Vagina (tissue), 2 donors: ENCODE measurements at regions not wholly inside any gene's neighbourhood (a gene's known extent, or its start where the extent isn't known, plus 50 kb on each side); places are given as distances from the start of the nearest gene placed in this dataset.
"Not testable (repeated sequence)": the region's sequence is repeated elsewhere in the genome, so short reads cannot be mapped to it uniquely, and the experiment has no call there.

Experiments used
- CTCF ChIP-seq, 3 experiments: fragments of 450-650 bp in 2 of 3; fragments of 200-600 bp in 1 of 3; sonication (generic) in 1 of 3; IDR thresholded peaks; one replicate each; pipeline ENCODE4 v1.5.1; 2017 to 2019; ENCODE audit warnings: antibody characterized with exemption in 3 of 3, mild to moderate bottlenecking in 2 of 3, moderate library complexity in 2 of 3
- POLR2A ChIP-seq, 2 donors: fragments of 450-650 bp; IDR thresholded peaks; one replicate each; pipeline ENCODE4 v1.6.1; 2017; ENCODE audit warnings: antibody characterized with exemption in 2 of 2, mild to moderate bottlenecking in 2 of 2, moderate library complexity in 2 of 2

GRCh38 chr5:114148728-114149127, 213.1 kb upstream of the KCNN2 start:
- TF ChIP-seq CTCF, POLR2A (IDR thresholded peaks at IDR 0.05): not testable (repeated sequence)
